GM18505 (cell line): ENCODE measurements at regions not wholly inside any gene's neighbourhood (a gene's known extent, or its start where the extent isn't known, plus 50 kb on each side); places are given as distances from the start of the nearest gene placed in this dataset.

Source experiments
- ATAC-seq: cut with Tn5 transposase; IDR thresholded peaks from one replicate; pipeline ENCODE4 v1.9.1; 2021; ENCODE audit not compliant: unreplicated experiment
- POLR2A ChIP-seq: IDR thresholded peaks from 4 replicates; pipeline ENCODE4 v1.6.1; 2011; ENCODE audit warnings: borderline replicate concordance; ENCODE audit not compliant: insufficient read depth, insufficient read length; ENCODE audit errors: extremely low read depth

GRCh38 chr10:43814663-43815062 lies 166.0 kb upstream of the ZNF32 start:
- no peak for ATAC-seq
- no peak for TF ChIP-seq POLR2A

- no peak for ATAC-seq
- TF ChIP-seq POLR2A, result no peak
Measured at GRCh38 chr10:43811871-43812270, 163.2 kb upstream of the ZNF32 start.

- ATAC-seq, result no peak
- no peak for TF ChIP-seq POLR2A
Measured at GRCh38 chr10:43809211-43809930, 160.7 kb upstream of the ZNF32 start.

- ATAC-seq, result peak; percentile 78
- no peak for TF ChIP-seq POLR2A
Measured at GRCh38 chr10:43808136-43808535, 159.5 kb upstream of the ZNF32 start.

GRCh38 chr10:43806831-43807640 lies 158.4 kb upstream of the ZNF32 start:
- no peak for TF ChIP-seq POLR2A
- no peak for ATAC-seq

- no peak for TF ChIP-seq POLR2A
- ATAC-seq, result no peak
Measured at GRCh38 chr10:43803791-43804190, 155.1 kb upstream of the ZNF32 start.

- no peak for TF ChIP-seq POLR2A
- ATAC-seq, result no peak
Measured at GRCh38 chr10:43802988-43803696, 154.5 kb upstream of the ZNF32 start.

- no peak for ATAC-seq
- no peak for TF ChIP-seq POLR2A
Measured at GRCh38 chr10:43801626-43802025, 152.9 kb upstream of the ZNF32 start.

- TF ChIP-seq POLR2A, result no peak
- ATAC-seq, result no peak
Measured at GRCh38 chr10:43801140-43801539, 152.5 kb upstream of the ZNF32 start.

GRCh38 chr10:43796781-43797180 lies 148.1 kb upstream of the ZNF32 start:
- no peak for ATAC-seq
- no peak for TF ChIP-seq POLR2A

- ATAC-seq, result no peak
- TF ChIP-seq POLR2A, result no peak
Measured at GRCh38 chr10:43795639-43796038, 147.0 kb upstream of the ZNF32 start.

GRCh38 chr10:43795093-43795492 lies 146.4 kb upstream of the ZNF32 start:
- TF ChIP-seq POLR2A, result no peak

GRCh38 chr10:43794181-43794815 lies 145.6 kb upstream of the ZNF32 start:
- ATAC-seq, result no peak
- TF ChIP-seq POLR2A, result no peak

More at GRCh38 chr10:43795093-43795492, 146.4 kb upstream of the ZNF32 start:
- ATAC-seq, result no peak

- TF ChIP-seq POLR2A, result no peak
- ATAC-seq, result no peak
Measured at GRCh38 chr10:43793704-43794103, 145.0 kb upstream of the ZNF32 start.

- no peak for TF ChIP-seq POLR2A
- no peak for ATAC-seq
Measured at GRCh38 chr10:43790147-43790546, 141.5 kb upstream of the ZNF32 start.
